ENCODE measurements at regions not wholly inside any gene's neighbourhood (a gene's known extent, or its start where the extent isn't known, plus 50 kb on each side); places are given as distances from the start of the nearest gene placed in this dataset.
A peak's percentile ranks its signal among the peaks of the same experiment; 100 is the strongest.

- peaks cover 0 to 5% (median 0%) of the 10 kb centered on the region in 3 donors for H3K27me3 ChIP-seq (ENCODE audit: control insufficient read depth in 3 of 3, insufficient read depth in 3 of 3, low read length in 2 of 3)
- peak in 1 of 3 donors; percentile 10 for DNase-seq
- no peak overlapping the region for H3K27ac ChIP-seq (ENCODE audit: low read depth in 1 of 2, low read length in 1 of 2)
- no peaks in the 10 kb centered on the region for H3K36me3 ChIP-seq (ENCODE audit: control insufficient read depth in 4 of 4, insufficient read depth in 4 of 4, low read length in 4 of 4)
- WGBS, 2 donors = 80 to 81% methylated on average over 3 of the region's 3 CpGs
- peaks cover 0 to 20% (median 0%) of the 10 kb centered on the region in 4 donors for H3K9me3 ChIP-seq (ENCODE audit: control insufficient read depth in 4 of 4, insufficient read depth in 3 of 4, low read length in 3 of 4)
- TF ChIP-seq, protein P1, sequence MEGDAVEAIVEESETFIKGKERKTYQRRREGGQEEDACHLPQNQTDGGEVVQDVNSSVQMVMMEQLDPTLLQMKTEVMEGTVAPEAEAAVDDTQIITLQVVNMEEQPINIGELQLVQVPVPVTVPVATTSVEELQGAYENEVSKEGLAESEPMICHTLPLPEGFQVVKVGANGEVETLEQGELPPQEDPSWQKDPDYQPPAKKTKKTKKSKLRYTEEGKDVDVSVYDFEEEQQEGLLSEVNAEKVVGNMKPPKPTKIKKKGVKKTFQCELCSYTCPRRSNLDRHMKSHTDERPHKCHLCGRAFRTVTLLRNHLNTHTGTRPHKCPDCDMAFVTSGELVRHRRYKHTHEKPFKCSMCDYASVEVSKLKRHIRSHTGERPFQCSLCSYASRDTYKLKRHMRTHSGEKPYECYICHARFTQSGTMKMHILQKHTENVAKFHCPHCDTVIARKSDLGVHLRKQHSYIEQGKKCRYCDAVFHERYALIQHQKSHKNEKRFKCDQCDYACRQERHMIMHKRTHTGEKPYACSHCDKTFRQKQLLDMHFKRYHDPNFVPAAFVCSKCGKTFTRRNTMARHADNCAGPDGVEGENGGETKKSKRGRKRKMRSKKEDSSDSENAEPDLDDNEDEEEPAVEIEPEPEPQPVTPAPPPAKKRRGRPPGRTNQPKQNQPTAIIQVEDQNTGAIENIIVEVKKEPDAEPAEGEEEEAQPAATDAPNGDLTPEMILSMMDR (IDR thresholded peaks at IDR 0.05; ENCODE audit: control extremely low read depth, extremely low read depth) = no peak
- no peak overlapping the region for H3K9ac ChIP-seq (ENCODE audit: insufficient read depth in 1 of 2, low read length in 2 of 2)
- no peak overlapping the region for H3K4me3 ChIP-seq
- H3K4me1 ChIP-seq (ENCODE audit: control insufficient read depth in 5 of 5, insufficient read depth in 5 of 5, low read length in 5 of 5) = peaks cover 0 to 4% (median 0%) of the 10 kb centered on the region in 5 donors
- no peak for ATAC-seq (ENCODE audit: insufficient read depth, low FRiP score)
These were observed 383.7 kb downstream of the BCL11B start for GRCh38 chr14:98888281-98888680.

DNA sequence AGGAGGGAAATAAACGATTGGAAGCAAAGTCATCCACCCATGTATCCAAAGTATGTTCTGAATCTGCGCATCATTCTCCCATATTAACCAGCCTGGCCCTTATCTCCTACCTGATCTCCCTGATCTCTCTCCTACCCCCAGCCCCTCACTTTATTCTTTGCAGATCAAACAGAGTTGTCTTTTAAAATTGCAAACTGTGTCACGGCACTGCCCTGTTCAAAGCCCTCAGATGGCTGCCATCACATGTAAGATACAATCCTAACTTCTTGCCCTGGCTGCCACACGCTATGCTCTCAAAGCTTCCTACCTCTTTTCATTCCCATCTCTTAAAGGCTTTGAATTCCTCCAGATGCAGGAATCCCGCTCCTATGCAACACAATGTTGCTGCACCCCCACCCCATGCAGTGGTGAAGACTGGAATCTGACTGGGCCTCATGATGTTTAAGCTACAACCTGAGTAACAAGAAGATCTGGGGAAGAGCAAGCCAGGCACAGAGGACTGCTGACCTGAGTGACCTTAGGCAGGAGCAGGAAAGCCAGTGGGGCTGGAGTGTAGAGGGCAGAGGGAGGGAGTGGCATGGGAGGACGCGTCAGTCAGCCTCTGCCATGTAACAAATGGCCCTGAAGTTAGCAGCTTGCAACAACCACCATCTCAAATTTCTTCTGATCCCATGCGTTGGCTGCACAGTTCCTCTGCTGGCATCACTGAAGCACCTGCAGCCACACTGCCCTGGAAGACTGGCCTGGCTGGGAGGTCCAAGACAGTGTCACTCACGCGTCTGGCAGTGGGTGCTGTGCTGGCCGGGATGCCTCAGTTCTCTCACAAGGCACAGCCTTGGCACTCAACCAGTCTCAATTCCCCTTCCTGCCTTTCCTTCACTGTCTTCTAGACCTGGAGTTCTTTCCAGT is 382.8 kb downstream of the BCL11B start:
- ATAC-seq (ENCODE audit: insufficient read depth, low FRiP score) = no peak
- peaks cover 0 to 4% (median 0%) of the 10 kb centered on the region in 5 donors for H3K4me1 ChIP-seq (ENCODE audit: control insufficient read depth in 5 of 5, insufficient read depth in 5 of 5, low read length in 5 of 5)
- H3K9ac ChIP-seq (ENCODE audit: insufficient read depth in 1 of 2, low read length in 2 of 2) = no peak overlapping the region
- no peaks in the 10 kb centered on the region for H3K36me3 ChIP-seq (ENCODE audit: control insufficient read depth in 4 of 4, insufficient read depth in 4 of 4, low read length in 4 of 4)
- no peak for DNase-seq
- no peak overlapping the region for H3K4me3 ChIP-seq
- H3K27me3 ChIP-seq (ENCODE audit: control insufficient read depth in 3 of 3, insufficient read depth in 3 of 3, low read length in 2 of 3) = peaks cover 0 to 5% (median 0%) of the 10 kb centered on the region in 3 donors
- TF ChIP-seq, protein P1 (IDR thresholded peaks at IDR 0.05; ENCODE audit: control extremely low read depth, extremely low read depth) = no peak
- no peak overlapping the region for H3K27ac ChIP-seq (ENCODE audit: low read depth in 1 of 2, low read length in 1 of 2)
- 93 to 96% methylated on average over 11 of the region's 11 CpGs for WGBS, 2 donors
- H3K9me3 ChIP-seq (ENCODE audit: control insufficient read depth in 4 of 4, insufficient read depth in 3 of 4, low read length in 3 of 4) = peaks cover 0 to 18% (median 0%) of the 10 kb centered on the region in 4 donors

DNA sequence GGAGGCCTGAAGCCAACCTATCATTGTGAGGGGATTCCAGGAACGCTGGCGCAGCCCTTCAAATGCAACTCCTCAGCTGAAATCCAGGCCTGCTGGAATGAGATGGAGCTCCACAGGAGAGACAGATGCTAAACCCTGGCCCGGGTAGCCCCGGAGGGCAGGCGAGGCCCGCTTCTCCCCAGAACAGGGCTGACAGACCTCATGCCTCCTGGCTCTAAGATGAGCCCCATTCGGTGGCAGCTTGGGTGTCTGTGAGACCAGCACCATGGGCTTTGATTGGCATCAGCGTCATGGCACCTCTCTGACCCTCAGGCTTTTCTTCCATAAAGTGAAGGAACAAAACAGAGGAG is 382.2 kb downstream of the BCL11B start:
- DNase-seq (no peak), ATAC-seq (ENCODE audit: insufficient read depth, low FRiP score) (no peak)
- peaks cover 0 to 5% (median 0%) of the 10 kb centered on the region in 3 donors for H3K27me3 ChIP-seq (ENCODE audit: control insufficient read depth in 3 of 3, insufficient read depth in 3 of 3, low read length in 2 of 3)
- TF ChIP-seq, protein P1 (IDR thresholded peaks at IDR 0.05; ENCODE audit: control extremely low read depth, extremely low read depth) = no peak
- no peak overlapping the region for H3K27ac ChIP-seq (ENCODE audit: low read depth in 1 of 2, low read length in 1 of 2)
- no peak overlapping the region for H3K9ac ChIP-seq (ENCODE audit: insufficient read depth in 1 of 2, low read length in 2 of 2)
- H3K9me3 ChIP-seq (ENCODE audit: control insufficient read depth in 4 of 4, insufficient read depth in 3 of 4, low read length in 3 of 4) = peaks cover 0 to 15% (median 0%) of the 10 kb centered on the region in 4 donors
- no peaks in the 10 kb centered on the region for H3K36me3 ChIP-seq (ENCODE audit: control insufficient read depth in 4 of 4, insufficient read depth in 4 of 4, low read length in 4 of 4)
- 94 to 96% methylated on average over 8 of the region's 8 CpGs for WGBS, 2 donors
- no peak overlapping the region for H3K4me3 ChIP-seq
- peaks cover 0 to 4% (median 0%) of the 10 kb centered on the region in 5 donors for H3K4me1 ChIP-seq (ENCODE audit: control insufficient read depth in 5 of 5, insufficient read depth in 5 of 5, low read length in 5 of 5)

All from lung (tissue), 11 donors.